IPS-15b (cell line): ENCODE measurements at regions not wholly inside any gene's neighbourhood (a gene's known extent, or its start where the extent isn't known, plus 50 kb on each side); places are given as distances from the start of the nearest gene placed in this dataset.

ENCODE experiments used
- H3K27me3 ChIP-seq: one replicate; pipeline ENCODE4 v1.6.1; 2013; ENCODE audit warnings: low read length; ENCODE audit not compliant: control insufficient read depth, insufficient read depth
- H3K36me3 ChIP-seq: one replicate; pipeline ENCODE4 v1.6.1; 2013; ENCODE audit warnings: low read length; ENCODE audit not compliant: control insufficient read depth, insufficient read depth
- H3K4me1 ChIP-seq: one replicate; pipeline ENCODE4 v1.6.1; 2013; ENCODE audit warnings: mild to moderate bottlenecking, low read length; ENCODE audit not compliant: control insufficient read depth, insufficient read depth
- H3K4me3 ChIP-seq: one replicate; pipeline ENCODE4 v1.5.1; 2013; ENCODE audit warnings: low read depth, low read length
- H3K9ac ChIP-seq: one replicate; pipeline ENCODE4 v1.6.1; 2013; ENCODE audit warnings: low read depth, mild to moderate bottlenecking, low read length
- H3K9me3 ChIP-seq: one replicate; pipeline ENCODE4 v1.6.1; 2013; ENCODE audit warnings: mild to moderate bottlenecking, low read length; ENCODE audit not compliant: control insufficient read depth, insufficient read depth

GRCh38 chr6:54698974-54699373 lies 147.6 kb upstream of the FAM83B start:
- H3K9ac ChIP-seq = no peak overlapping the region
- H3K4me1 ChIP-seq = no peaks in the 10 kb centered on the region
- H3K36me3 ChIP-seq = no peaks in the 10 kb centered on the region
- H3K9me3 ChIP-seq = no peaks in the 10 kb centered on the region
- H3K4me3 ChIP-seq = no peak overlapping the region
- no peaks in the 10 kb centered on the region for H3K27me3 ChIP-seq

GRCh38 chr6:54700158-54700557 lies 146.4 kb upstream of the FAM83B start:
- Histone ChIP-seq H3K27me3 (no peaks in the 10 kb centered on the region), H3K4me3 (no peak overlapping the region), H3K36me3 (no peaks in the 10 kb centered on the region), H3K9ac (no peak overlapping the region), H3K9me3 (no peaks in the 10 kb centered on the region), H3K4me1 (no peaks in the 10 kb centered on the region)

- no peak overlapping the region for H3K9ac ChIP-seq
- H3K4me3 ChIP-seq = no peak overlapping the region
- no peaks in the 10 kb centered on the region for H3K36me3 ChIP-seq
- H3K4me1 ChIP-seq = peaks cover 11% of the 10 kb centered on the region
- H3K27me3 ChIP-seq = no peaks in the 10 kb centered on the region
- no peaks in the 10 kb centered on the region for H3K9me3 ChIP-seq
Measured at GRCh38 chr6:54702772-54703171, 143.8 kb upstream of the FAM83B start.

- Histone ChIP-seq H3K4me3 (no peak overlapping the region), H3K27me3 (no peaks in the 10 kb centered on the region), H3K9me3 (no peaks in the 10 kb centered on the region), H3K4me1 (peaks cover 11% of the 10 kb centered on the region), H3K36me3 (no peaks in the 10 kb centered on the region), H3K9ac (no peak overlapping the region)
Measured at GRCh38 chr6:54706391-54706790, 140.2 kb upstream of the FAM83B start.

GRCh38 chr6:54706844-54707605 lies 139.5 kb upstream of the FAM83B start:
- H3K4me3 ChIP-seq = no peak overlapping the region
- H3K4me1 ChIP-seq = peaks cover 11% of the 10 kb centered on the region
- H3K36me3 ChIP-seq = no peaks in the 10 kb centered on the region
- no peaks in the 10 kb centered on the region for H3K27me3 ChIP-seq
- H3K9me3 ChIP-seq = no peaks in the 10 kb centered on the region
- no peak overlapping the region for H3K9ac ChIP-seq

GRCh38 chr6:54710456-54710855 lies 136.1 kb upstream of the FAM83B start:
- H3K27me3 ChIP-seq = no peaks in the 10 kb centered on the region
- H3K9me3 ChIP-seq = no peaks in the 10 kb centered on the region
- peaks cover 11% of the 10 kb centered on the region for H3K4me1 ChIP-seq
- H3K36me3 ChIP-seq = no peaks in the 10 kb centered on the region
- H3K4me3 ChIP-seq = no peak overlapping the region
- H3K9ac ChIP-seq = no peak overlapping the region

- Histone ChIP-seq H3K27me3 (no peaks in the 10 kb centered on the region), H3K36me3 (no peaks in the 10 kb centered on the region), H3K9ac (no peak overlapping the region), H3K9me3 (no peaks in the 10 kb centered on the region), H3K4me3 (no peak overlapping the region), H3K4me1 (peaks cover 2% of the 10 kb centered on the region)
Measured at GRCh38 chr6:54716010-54716409, 130.6 kb upstream of the FAM83B start.

- no peaks in the 10 kb centered on the region for H3K9me3 ChIP-seq
- no peaks in the 10 kb centered on the region for H3K27me3 ChIP-seq
- no peak overlapping the region for H3K9ac ChIP-seq
- H3K36me3 ChIP-seq = no peaks in the 10 kb centered on the region
- H3K4me1 ChIP-seq = peaks cover 2% of the 10 kb centered on the region
- H3K4me3 ChIP-seq = no peak overlapping the region
Measured at GRCh38 chr6:54716877-54717276, 129.7 kb upstream of the FAM83B start.

GRCh38 chr6:54717849-54718455 lies 128.6 kb upstream of the FAM83B start:
- no peaks in the 10 kb centered on the region for H3K36me3 ChIP-seq
- H3K4me1 ChIP-seq = peaks cover 2% of the 10 kb centered on the region
- no peak overlapping the region for H3K4me3 ChIP-seq
- H3K9me3 ChIP-seq = no peaks in the 10 kb centered on the region
- no peak overlapping the region for H3K9ac ChIP-seq
- no peaks in the 10 kb centered on the region for H3K27me3 ChIP-seq

- H3K9me3 ChIP-seq = no peaks in the 10 kb centered on the region
- no peaks in the 10 kb centered on the region for H3K36me3 ChIP-seq
- H3K27me3 ChIP-seq = no peaks in the 10 kb centered on the region
- H3K4me1 ChIP-seq = peaks cover 2% of the 10 kb centered on the region
- H3K9ac ChIP-seq = no peak overlapping the region
- H3K4me3 ChIP-seq = no peak overlapping the region
Measured at GRCh38 chr6:54718541-54719023, 128.0 kb upstream of the FAM83B start.

GRCh38 chr6:54719131-54719530 lies 127.4 kb upstream of the FAM83B start:
- H3K36me3 ChIP-seq = no peaks in the 10 kb centered on the region
- H3K27me3 ChIP-seq = no peaks in the 10 kb centered on the region
- H3K4me1 ChIP-seq = peaks cover 2% of the 10 kb centered on the region
- no peak overlapping the region for H3K9ac ChIP-seq
- no peak overlapping the region for H3K4me3 ChIP-seq
- H3K9me3 ChIP-seq = no peaks in the 10 kb centered on the region

GRCh38 chr6:54719633-54720032 lies 126.9 kb upstream of the FAM83B start:
- Histone ChIP-seq H3K36me3 (no peaks in the 10 kb centered on the region), H3K27me3 (no peaks in the 10 kb centered on the region), H3K9ac (no peak overlapping the region), H3K4me3 (no peak overlapping the region), H3K9me3 (no peaks in the 10 kb centered on the region), H3K4me1 (peaks cover 2% of the 10 kb centered on the region)
